ENCODE measurements at regions not wholly inside any gene's neighbourhood (a gene's known extent, or its start where the extent isn't known, plus 50 kb on each side); places are given as distances from the start of the nearest gene placed in this dataset.

GRCh38 chr5:60280943-60281342 lies 387.4 kb upstream of the PDE4D start:
- POLR2A ChIA-PET, result interaction anchor here (0.7 kb wide), 1 partner anchor 40 kb away, joined by 3 read pairs; no protein-coding TSS in a partner anchor
- no peak overlapping the region for H3K4me3 ChIP-seq (ENCODE audit: low read depth, low read length)
- CTCF ChIA-PET, result no interaction called here
- H3K9me3 ChIP-seq (ENCODE audit: control insufficient read depth, insufficient read depth, low read depth, low read length), result no peaks in the 10 kb centered on the region
- H3K4me1 ChIP-seq (ENCODE audit: control insufficient read depth, insufficient read depth, low read length), result no peaks in the 10 kb centered on the region
- no peak overlapping the region for H3K27ac ChIP-seq (ENCODE audit: extremely low read depth, low read depth, low read length)
- TF ChIP-seq MYNN (tag by site-specific recombination; IDR thresholded peaks at IDR 0.05; ENCODE audit: borderline replicate concordance), result no peak
- no peak for TF ChIP-seq ZSCAN30 (tag by site-specific recombination; IDR thresholded peaks at IDR 0.05)
- no peak for TF ChIP-seq ZNF626 (tag by site-specific recombination; IDR thresholded peaks at IDR 0.05)
- TF ChIP-seq PRDM1 (tag by site-specific recombination; IDR thresholded peaks at IDR 0.05), result no peak
- no peak for TF ChIP-seq ZNF596 (tag by site-specific recombination; IDR thresholded peaks at IDR 0.05)
- no peak for TF ChIP-seq ZNF544 (tag by site-specific recombination; IDR thresholded peaks at IDR 0.05)
- TF ChIP-seq YY1 (tag by site-specific recombination; IDR thresholded peaks at IDR 0.05), result no peak
- no peak for TF ChIP-seq ZNF645 (tag by site-specific recombination; IDR thresholded peaks at IDR 0.05)
- no peak for TF ChIP-seq PBX3 (CRISPR knock-in tag; IDR thresholded peaks at IDR 0.05)
- no peak for TF ChIP-seq ZNF366 (tag by site-specific recombination; conservative IDR thresholded peaks at IDR 0.05)
- TF ChIP-seq ZNF791 (tag by site-specific recombination; IDR thresholded peaks at IDR 0.05), result no peak
- TF ChIP-seq ZNF423 (tag by site-specific recombination; IDR thresholded peaks at IDR 0.05), result no peak
- TF ChIP-seq ZNF324 (tag by site-specific recombination; IDR thresholded peaks at IDR 0.05), result no peak
- no peak for TF ChIP-seq ZFP69B (tag by site-specific recombination; IDR thresholded peaks at IDR 0.05)
- no peak for TF ChIP-seq ZNF707 (tag by site-specific recombination; IDR thresholded peaks at IDR 0.05)
- no peaks in the 10 kb centered on the region for H3K36me3 ChIP-seq (ENCODE audit: control insufficient read depth in 2 of 2, insufficient read depth in 1 of 2, low read length in 2 of 2)

- no peak for TF ChIP-seq ZNF585B (tag by site-specific recombination; IDR thresholded peaks at IDR 0.05)
- Histone ChIP-seq H3K4me3 (ENCODE audit: low read depth, low read length) (no peak overlapping the region), H3K36me3 (ENCODE audit: control insufficient read depth in 2 of 2, insufficient read depth in 1 of 2, low read length in 2 of 2) (no peaks in the 10 kb centered on the region), H3K4me1 (ENCODE audit: control insufficient read depth, insufficient read depth, low read length) (no peaks in the 10 kb centered on the region), H3K9me3 (ENCODE audit: control insufficient read depth, insufficient read depth, low read depth, low read length) (no peaks in the 10 kb centered on the region), H3K27ac (ENCODE audit: extremely low read depth, low read depth, low read length) (no peak overlapping the region)
- ChIA-PET POLR2A (no interaction called here), CTCF (no interaction called here)
Measured at GRCh38 chr5:60277941-60278340, 384.4 kb upstream of the PDE4D start.

- ChIA-PET POLR2A (no interaction called here), CTCF (interaction anchor here (0.8 to 1.1 kb wide), 2 partner anchors 11 to 13 kb away, joined by 3 to 4 read pairs; no protein-coding TSS in a partner anchor)
- Histone ChIP-seq H3K27ac (ENCODE audit: extremely low read depth, low read depth, low read length) (no peak overlapping the region), H3K4me3 (ENCODE audit: low read depth, low read length) (no peak overlapping the region), H3K4me1 (ENCODE audit: control insufficient read depth, insufficient read depth, low read length) (no peaks in the 10 kb centered on the region), H3K36me3 (ENCODE audit: control insufficient read depth in 2 of 2, insufficient read depth in 1 of 2, low read length in 2 of 2) (no peaks in the 10 kb centered on the region), H3K9me3 (ENCODE audit: control insufficient read depth, insufficient read depth, low read depth, low read length) (no peaks in the 10 kb centered on the region)
- no peak for TF ChIP-seq ZNF558 (tag by site-specific recombination; IDR thresholded peaks at IDR 0.05)
- no peak for TF ChIP-seq ZNF792 (tag by site-specific recombination; IDR thresholded peaks at IDR 0.05)
- TF ChIP-seq ZNF404 (tag by site-specific recombination; IDR thresholded peaks at IDR 0.05), result no peak
Measured at GRCh38 chr5:60274747-60275146, 381.2 kb upstream of the PDE4D start.

- Histone ChIP-seq H3K4me1 (ENCODE audit: control insufficient read depth, insufficient read depth, low read length) (no peaks in the 10 kb centered on the region), H3K9me3 (ENCODE audit: control insufficient read depth, insufficient read depth, low read depth, low read length) (no peaks in the 10 kb centered on the region), H3K36me3 (ENCODE audit: control insufficient read depth in 2 of 2, insufficient read depth in 1 of 2, low read length in 2 of 2) (no peaks in the 10 kb centered on the region), H3K27ac (ENCODE audit: extremely low read depth, low read depth, low read length) (no peak overlapping the region), H3K4me3 (ENCODE audit: low read depth, low read length) (no peak overlapping the region)
- ChIA-PET POLR2A (no interaction called here), CTCF (interaction anchor here (0.7 to 2.2 kb wide), 2 partner anchors 16 to 92 kb away, joined by 3 to 7 read pairs; no protein-coding TSS in a partner anchor)
- TF ChIP-seq ZBTB21 (tag by site-specific recombination; IDR thresholded peaks at IDR 0.05) (no peak), GFI1B (tag by site-specific recombination; IDR thresholded peaks at IDR 0.05) (no peak), MZF1 (tag by site-specific recombination; IDR thresholded peaks at IDR 0.05; ENCODE audit: borderline replicate concordance) (no peak), ZNF792 (tag by site-specific recombination; IDR thresholded peaks at IDR 0.05) (no peak), ZNF394 (tag by site-specific recombination; IDR thresholded peaks at IDR 0.05; ENCODE audit: borderline replicate concordance) (no peak), ZSCAN5A (tag by site-specific recombination; IDR thresholded peaks at IDR 0.05) (no peak), ZNF513 (tag by site-specific recombination; IDR thresholded peaks at IDR 0.05) (no peak)
Measured at GRCh38 chr5:60271517-60271916, 378.0 kb upstream of the PDE4D start.
